Epithelial cell of esophagus (primary cell): ENCODE measurements at regions not wholly inside any gene's neighbourhood (a gene's known extent, or its start where the extent isn't known, plus 50 kb on each side); places are given as distances from the start of the nearest gene placed in this dataset.

ENCODE experiments used
- DNase-seq: peaks from one replicate; pipeline ENCODE4 v3.0.0; 2010; ENCODE audit warnings: low read depth
- H3K4me3 ChIP-seq: 2 replicates; pipeline ENCODE4 v1.5.1; 2011; ENCODE audit warnings: mild to moderate bottlenecking, low read length, control low read depth
- CTCF ChIP-seq: IDR thresholded peaks from 2 replicates; pipeline ENCODE4 v1.5.1; 2011; ENCODE audit warnings: low read depth, mild to moderate bottlenecking, low read length, control low read depth, inconsistent platforms; ENCODE audit not compliant: insufficient read depth; ENCODE audit errors: missing control alignments

DNA sequence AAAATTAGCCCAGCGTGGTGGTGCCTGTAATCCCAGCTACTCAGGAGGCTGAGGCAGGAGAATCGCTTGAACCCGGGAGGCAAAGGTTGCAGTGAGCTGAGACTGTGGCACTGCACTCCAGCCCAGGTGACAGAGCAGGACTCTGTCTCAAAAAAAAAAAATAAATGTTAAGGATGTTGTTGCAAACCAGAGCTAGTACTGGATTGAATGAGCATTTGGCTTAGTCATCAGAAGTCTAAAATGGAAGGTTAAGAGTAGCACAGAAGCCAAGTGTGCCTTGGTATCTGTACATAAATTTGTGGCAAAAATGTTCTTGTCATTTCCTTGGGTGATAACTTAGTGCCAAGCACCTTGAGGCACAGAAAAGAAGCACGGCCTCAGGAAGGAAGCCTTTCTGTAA is 50.6 kb upstream of the MED9 start:
- no peak for DNase-seq
- TF ChIP-seq CTCF: no peak
- H3K4me3 ChIP-seq: no peak overlapping the region
